ENCODE measurements at regions not wholly inside any gene's neighbourhood (a gene's known extent, or its start where the extent isn't known, plus 50 kb on each side); places are given as distances from the start of the nearest gene placed in this dataset.

- WGBS, 4 donors = 70 to 72% methylated on average over 2 of the region's 2 CpGs; no CpG with 5 or more reads in 2 of the 4 donors
- Histone ChIP-seq H3K27me3 (no peaks in the 10 kb centered on the region), H3K36me3 (no peaks in the 10 kb centered on the region), H3K9me3 (no peaks in the 10 kb centered on the region), H3K4me1 (no peaks in the 10 kb centered on the region), H3K27ac (no peak overlapping the region), H3K4me3 (no peak overlapping the region)
- TF ChIP-seq CTCF (IDR thresholded peaks at IDR 0.05) = no peak
- no peak for TF ChIP-seq POLR2A (IDR thresholded peaks at IDR 0.05)
- no peak for ATAC-seq
- intact Hi-C loops (cut with DNase I) = no loop called here
- no peak for DNase-seq
Measured at GRCh38 chrY:19268331-19268730, 476.2 kb downstream of the KDM5D start.

DNA sequence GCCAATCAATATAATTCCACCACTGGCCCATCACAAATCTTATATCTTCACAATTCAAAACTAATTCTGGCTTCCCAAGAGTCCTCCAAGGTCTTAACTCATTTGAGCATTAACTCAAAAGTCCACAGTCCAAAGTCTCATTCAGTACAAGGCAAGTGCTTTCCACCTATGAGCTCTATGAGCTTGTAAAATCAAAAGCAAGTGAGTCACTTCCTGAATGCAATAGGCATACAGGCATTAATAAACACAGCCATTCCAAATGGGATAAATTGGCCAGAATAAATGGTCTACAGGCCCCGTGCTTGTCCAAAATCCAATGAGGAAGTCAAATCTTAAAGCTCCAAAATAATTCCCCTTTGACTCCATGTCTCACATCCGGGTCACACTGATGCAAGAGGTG, 479.1 kb downstream of the KDM5D start:
- Histone ChIP-seq H3K27me3 (no peaks in the 10 kb centered on the region), H3K36me3 (no peaks in the 10 kb centered on the region), H3K4me3 (no peak overlapping the region), H3K9me3 (no peaks in the 10 kb centered on the region), H3K27ac (no peak overlapping the region), H3K4me1 (no peaks in the 10 kb centered on the region)
- ATAC-seq (no peak), DNase-seq (no peak)
- no peak for TF ChIP-seq POLR2A (IDR thresholded peaks at IDR 0.05)
- TF ChIP-seq CTCF (IDR thresholded peaks at IDR 0.05) = no peak
- 65 to 71% methylated on average over 2 of the region's 2 CpGs; no CpG with 5 or more reads in 2 of the 4 donors for WGBS, 4 donors
- intact Hi-C loops (cut with DNase I) = no loop called here

GRCh38 chrY:19262310-19262709, 482.2 kb downstream of the KDM5D start:
- H3K9me3 ChIP-seq = no peaks in the 10 kb centered on the region
- H3K36me3 ChIP-seq = no peaks in the 10 kb centered on the region
- WGBS, 4 donors = 18 to 29% methylated on average over 2 of the region's 2 CpGs; no CpG with 5 or more reads in 2 of the 4 donors
- H3K4me3 ChIP-seq = no peak overlapping the region
- DNase-seq (no peak), ATAC-seq (no peak)
- no peaks in the 10 kb centered on the region for H3K4me1 ChIP-seq
- no peak overlapping the region for H3K27ac ChIP-seq
- TF ChIP-seq POLR2A (IDR thresholded peaks at IDR 0.05) (no peak), CTCF (IDR thresholded peaks at IDR 0.05) (peak in 3 of 12 donors; percentile 12 to 25 (median 13))
- no peaks in the 10 kb centered on the region for H3K27me3 ChIP-seq
- intact Hi-C loops (cut with DNase I) = no loop called here

DNA sequence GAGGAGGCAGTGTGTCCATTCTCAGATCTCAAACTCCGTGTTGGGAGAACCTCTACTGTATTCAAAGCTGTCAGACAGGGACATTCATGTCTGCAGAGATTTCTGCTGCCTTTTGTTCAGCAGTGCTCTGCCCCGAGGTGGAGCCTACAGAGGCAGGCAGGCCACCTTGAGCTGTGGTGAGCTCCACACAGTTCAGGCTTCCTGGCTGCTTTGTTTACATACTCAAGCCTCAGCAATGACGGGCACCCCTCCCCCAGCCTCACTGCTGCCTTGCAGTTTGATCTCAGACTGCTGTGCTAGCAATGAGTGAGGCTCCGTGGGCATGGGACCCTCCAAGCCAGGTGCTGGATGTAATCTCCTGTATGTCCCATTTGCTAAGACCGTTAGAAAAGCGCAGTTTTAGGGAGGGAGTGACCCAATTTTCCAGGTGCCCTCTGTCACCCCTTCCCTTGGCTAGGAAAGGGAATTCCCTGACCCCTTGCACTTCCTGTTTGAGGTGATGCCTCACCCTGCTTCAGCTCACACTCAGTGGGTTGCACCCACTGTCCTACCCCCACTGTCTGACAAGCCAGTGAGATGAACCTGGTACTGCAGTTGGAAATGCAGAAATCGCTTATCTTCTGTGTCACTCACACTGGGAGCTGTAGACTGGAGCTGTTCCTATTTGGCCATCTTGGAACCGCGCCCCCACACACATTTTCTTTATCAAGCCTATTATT, 458.9 kb upstream of the HSFY2 start:
- ATAC-seq = no peak
- 47 to 53% methylated on average over 9 of the region's 9 CpGs; no CpG with 5 or more reads in 2 of the 4 donors for WGBS, 4 donors

More for the DNA sequence above, 458.9 kb upstream of the HSFY2 start:
- TF ChIP-seq CTCF (IDR thresholded peaks at IDR 0.05) = no peak
- no peak for TF ChIP-seq POLR2A (IDR thresholded peaks at IDR 0.05)
- no peak for DNase-seq
- no peaks in the 10 kb centered on the region for H3K27me3 ChIP-seq
- H3K36me3 ChIP-seq = no peaks in the 10 kb centered on the region
- intact Hi-C loops (cut with DNase I) = no loop called here
- H3K27ac ChIP-seq = no peak overlapping the region
- no peak overlapping the region for H3K4me3 ChIP-seq
- no peaks in the 10 kb centered on the region for H3K9me3 ChIP-seq
- H3K4me1 ChIP-seq = no peaks in the 10 kb centered on the region
